GM12878 (cell line): ENCODE measurements at regions not wholly inside any gene's neighbourhood (a gene's known extent, or its start where the extent isn't known, plus 50 kb on each side); places are given as distances from the start of the nearest gene placed in this dataset.

ENCODE experiments used
- ATAC-seq: fragments of 200-7000 bp; cut with Tn5 transposase; 3 replicates; pipeline ENCODE4 v1.9.1; 2020; ENCODE audit warnings: mild to moderate bottlenecking, moderate library complexity
- BruUV-seq: library from RNA; stranded (reverse); fragments of 400-500 nt; replicated peaks from 2 replicates; lab custom pipeline; 2021; lab: Mats Ljungman, UMichigan
- CTCF ChIA-PET: fragments of 300-600 bp; sonication (Branson Sonifier 250); formaldehyde crosslinking; extraction: SDS; loops from one replicate; lab custom pipeline; 2021; ENCODE audit warnings: inconsistent platforms; lab: Yijun Ruan, JAX
- POLR2A ChIA-PET: fragments of 350-600 bp; formaldehyde crosslinking; extraction: SDS; loops from one replicate; lab custom pipeline; 2021; ENCODE audit warnings: inconsistent platforms; lab: Charles Lee
- RAD21 ChIA-PET: fragments of 300-600 bp; sonication (Branson Sonifier 250); formaldehyde crosslinking; loops from one replicate; lab custom pipeline; 2023; ENCODE audit warnings: antibody characterized with exemption; ENCODE audit not compliant: unreplicated experiment; lab: Charles Lee
- SMC1A ChIA-PET: fragments of 300-600 bp; sonication (Branson Sonifier 250); formaldehyde crosslinking; loops from one replicate; lab custom pipeline; 2023; ENCODE audit not compliant: unreplicated experiment, uncharacterized antibody; lab: Charles Lee
- DNase-seq: peaks from one replicate; pipeline ENCODE4 v3.0.0-alpha.2; 2011; ENCODE audit warnings: low read depth, low spot score
- FAIRE-seq: peaks from 3 replicates; lab custom pipeline; 2011; peaks lifted over from hg19 to GRCh38; lab: Jason Lieb, UNC
- H2AFZ ChIP-seq: 2 replicates; pipeline ENCODE4 v1.6.0; 2011; ENCODE audit warnings: low read depth, low read length, control low read depth; ENCODE audit not compliant: control insufficient read depth
- H3K27ac ChIP-seq: 2 replicates; pipeline ENCODE4 v1.5.1; 2011; ENCODE audit warnings: control low read depth; ENCODE audit not compliant: control insufficient read depth, insufficient read depth
- H3K27me3 ChIP-seq, 2 experiments: replicated peaks in 1 of 2; 2 replicates each; pipeline versions ENCODE4 v1.6.0 to v1.6.1; 2011; ENCODE audit warnings: low read length in 1 of 2; ENCODE audit not compliant: control insufficient read depth in 2 of 2, insufficient read depth in 2 of 2
- H3K36me3 ChIP-seq, 2 experiments: 2 replicates each; pipeline ENCODE4 v1.5.1; 2011; ENCODE audit warnings: low read length in 1 of 2; ENCODE audit not compliant: control insufficient read depth in 2 of 2, insufficient read depth in 2 of 2
- H3K4me1 ChIP-seq: 2 replicates; pipeline ENCODE4 v1.6.1; 2011; ENCODE audit warnings: mild to moderate bottlenecking, low read length, moderate library complexity, mixed read lengths; ENCODE audit not compliant: control insufficient read depth, insufficient read depth
- H3K4me2 ChIP-seq: 2 replicates; pipeline ENCODE4 v1.6.0; 2011; ENCODE audit warnings: control low read depth; ENCODE audit not compliant: control insufficient read depth, insufficient read depth
- H3K4me3 ChIP-seq: fragments of 200-600 bp; sonication (generic); 2 replicates; pipeline ENCODE4 v1.5.1; 2016
- H3K79me2 ChIP-seq: 2 replicates; pipeline ENCODE4 v1.6.0; 2011; ENCODE audit warnings: low read length; ENCODE audit not compliant: control insufficient read depth, insufficient read depth
- H3K9ac ChIP-seq: 2 replicates; pipeline ENCODE4 v1.8.0; 2011; ENCODE audit warnings: low read length, control low read depth, mixed read lengths; ENCODE audit not compliant: control insufficient read depth, insufficient read depth
- H3K9me3 ChIP-seq: replicated peaks from 3 replicates; pipeline ENCODE4 v1.5.1; 2011; ENCODE audit warnings: mild to moderate bottlenecking, low read length; ENCODE audit not compliant: control insufficient read depth, insufficient read depth
- H4K20me1 ChIP-seq: 2 replicates; pipeline ENCODE4 v1.6.0; 2011; ENCODE audit not compliant: control insufficient read depth, insufficient read depth
- ATF7 ChIP-seq: fragments of 450-650 bp; IDR thresholded peaks from 2 replicates; pipeline ENCODE4 v1.6.1; 2016; ENCODE audit warnings: low read depth, mild to moderate bottlenecking
- CHD1 ChIP-seq: IDR thresholded peaks from 2 replicates; pipeline ENCODE4 v1.6.1; 2012; ENCODE audit warnings: low read depth, low read length, improper control_type of control experiment
- CHD2 ChIP-seq: IDR thresholded peaks from 2 replicates; pipeline ENCODE4 v1.6.1; 2011; ENCODE audit warnings: low read depth, low read length, improper control_type of control experiment, borderline replicate concordance
- E2F8 ChIP-seq: fragments of 450-650 bp; IDR thresholded peaks from 2 replicates; pipeline ENCODE4 v1.6.1; 2018; ENCODE audit warnings: mild to moderate bottlenecking, low read depth, moderate library complexity; ENCODE audit not compliant: partially characterized antibody
- ELK1 ChIP-seq: IDR thresholded peaks from 2 replicates; pipeline ENCODE4 v1.6.1; 2012; ENCODE audit warnings: low read depth, low read length, improper control_type of control experiment
- HSF1 ChIP-seq: fragments of 150-350 bp; IDR thresholded peaks from 2 replicates; pipeline ENCODE4 v1.6.1; 2014; ENCODE audit warnings: mild to moderate bottlenecking, low read depth, low read length
- IKZF1 ChIP-seq: fragments of 450-650 bp; conservative IDR thresholded peaks from 2 replicates; pipeline ENCODE4 v1.6.1; 2017; ENCODE audit warnings: antibody characterized with exemption, mild to moderate bottlenecking
- PAX5 ChIP-seq: IDR thresholded peaks from 2 replicates; pipeline ENCODE4 v1.6.1; 2011; ENCODE audit warnings: low read depth, low read length, borderline replicate concordance
- POU2F2 ChIP-seq: IDR thresholded peaks from 3 replicates; pipeline ENCODE4 v1.6.1; 2011; ENCODE audit warnings: low read depth, mild to moderate bottlenecking, low read length, borderline replicate concordance
- RAD21 ChIP-seq: IDR thresholded peaks from 2 replicates; pipeline ENCODE4 v1.6.1; 2011; ENCODE audit warnings: mild to moderate bottlenecking, low read depth, low read length, moderate library complexity; ENCODE audit not compliant: insufficient read depth
- RAD51 ChIP-seq: fragments of 450-650 bp; IDR thresholded peaks from 2 replicates; pipeline ENCODE4 v1.6.1; 2016; ENCODE audit warnings: moderate library complexity, mild to moderate bottlenecking, inconsistent platforms
- TARDBP ChIP-seq: IDR thresholded peaks from 2 replicates; pipeline ENCODE4 v1.6.1; 2016; ENCODE audit warnings: borderline replicate concordance
- USF2 ChIP-seq: IDR thresholded peaks from 2 replicates; pipeline ENCODE4 v1.6.1; 2011; ENCODE audit warnings: low read depth, low read length, improper control_type of control experiment, borderline replicate concordance
- WGBS: methylation state at CpG from one replicate; pipeline ENCODE4 v1.1.6; 2016; ENCODE audit warnings: low lambda C conversion rate; ENCODE audit not compliant: insufficient replicate concordance, insufficient coverage; ENCODE audit errors: missing lambda C conversion rate; 5-methylcytosine and 5-hydroxymethylcytosine counted together
- in situ Hi-C: fragments of 300-500 bp; cut with MboI; formaldehyde crosslinking; loops from 9 replicates; pipeline ENCODE4 v1.14.3; 2018; ENCODE audit warnings: mixed read lengths
- intact Hi-C: fragments of 100-400 bp; cut with micrococcal nuclease; formaldehyde crosslinking; loops from one replicate; pipeline ENCODE4 v1.14.2; 2022; ENCODE audit not compliant: unreplicated experiment

- no peaks in the 10 kb centered on the region for H3K79me2 ChIP-seq
- in situ Hi-C loops (no loop called here), intact Hi-C loops (no loop called here)
- H3K9ac ChIP-seq = no peak overlapping the region
- ChIA-PET RAD21 (no interaction called here), SMC1A (no interaction called here), POLR2A (no interaction called here), CTCF (no interaction called here)
- no peaks in the 10 kb centered on the region for H3K36me3 ChIP-seq
- H2AFZ ChIP-seq = no peak overlapping the region
- ATAC-seq (no peak), DNase-seq (no peak), FAIRE-seq (no peak)
- no peaks in the 10 kb centered on the region; the same call in 2 of the 3 replicates for H3K9me3 ChIP-seq
- no peak overlapping the region for H3K4me2 ChIP-seq
- H3K27ac ChIP-seq = no peak overlapping the region
- no peaks in the 10 kb centered on the region; a peak in 1 of 4 replicates for H3K27me3 ChIP-seq
- no peaks in the 10 kb centered on the region for H3K4me1 ChIP-seq
- no TSS peak for BruUV-seq
- 44% methylated on average over 17 of the region's 17 CpGs for WGBS
- no peak overlapping the region for H3K4me3 ChIP-seq
- H4K20me1 ChIP-seq = no peaks in the 10 kb centered on the region
- TF ChIP-seq CHD2 (no peak), RAD51 (no peak), PAX5 (no peak), CHD1 (no peak), TARDBP (no peak), RAD21 (no peak), IKZF1 (no peak), POU2F2 (no peak), HSF1 (no peak), E2F8 (no peak), USF2 (no peak), ATF7 (no peak), ELK1 (no peak)
Measured at GRCh38 chr16:85357924-85358505, 245.7 kb upstream of the CIBAR2 start.
